Karpas-422 (cell line): ENCODE measurements at regions not wholly inside any gene's neighbourhood (a gene's known extent, or its start where the extent isn't known, plus 50 kb on each side); places are given as distances from the start of the nearest gene placed in this dataset.

Experiments used
- DNase-seq: peaks from one replicate; pipeline ENCODE4 v3.0.0-alpha.2; 2015
- H2AFZ ChIP-seq: fragments of 200-600 bp; sonication (generic); 2 replicates; pipeline ENCODE4 v1.6.1; 2014; ENCODE audit warnings: antibody characterized with exemption, low read length, mixed read lengths
- H3K27ac ChIP-seq: fragments of 200-600 bp; sonication (generic); 2 replicates; pipeline ENCODE4 v1.5.1; 2014; ENCODE audit warnings: mild to moderate bottlenecking, low read length, moderate library complexity
- H3K27me3 ChIP-seq: fragments of 200-600 bp; sonication (generic); 2 replicates; pipeline ENCODE4 v1.6.1; 2014; ENCODE audit warnings: low read length, mixed read lengths
- H3K36me3 ChIP-seq: fragments of 200-600 bp; sonication (generic); 2 replicates; pipeline ENCODE4 v1.6.1; 2014; ENCODE audit warnings: low read length, mixed read lengths; ENCODE audit not compliant: insufficient read depth
- H3K4me1 ChIP-seq: fragments of 200-600 bp; sonication (generic); 2 replicates; pipeline ENCODE4 v1.6.1; 2014; ENCODE audit warnings: mild to moderate bottlenecking, low read length, mixed read lengths
- H3K4me2 ChIP-seq: fragments of 200-600 bp; sonication (generic); 2 replicates; pipeline ENCODE4 v1.6.1; 2014; ENCODE audit warnings: low read length, low read depth, mild to moderate bottlenecking; ENCODE audit not compliant: poor library complexity, severe bottlenecking
- H3K4me3 ChIP-seq: fragments of 200-600 bp; sonication (generic); 2 replicates; pipeline ENCODE4 v1.5.1; 2014; ENCODE audit warnings: mild to moderate bottlenecking, antibody characterized with exemption, low read length, mixed read lengths
- H3K79me2 ChIP-seq: fragments of 200-600 bp; sonication (generic); 2 replicates; pipeline ENCODE4 v1.6.1; 2014; ENCODE audit warnings: mild to moderate bottlenecking, low read length, mixed read lengths
- H3K9ac ChIP-seq: fragments of 200-600 bp; sonication (generic); 2 replicates; pipeline ENCODE4 v1.6.0; 2014; ENCODE audit warnings: low read length
- H3K9me2 ChIP-seq: fragments of 200-600 bp; sonication (generic), shearing (Covaris generic); replicated peaks from 2 replicates; pipeline ENCODE4 v1.6.0; 2014; ENCODE audit warnings: mild to moderate bottlenecking, low read length, moderate library complexity; ENCODE audit not compliant: insufficient read depth
- H3K9me3 ChIP-seq: fragments of 300-700, 200-600 bp; sonication (generic); 2 replicates; pipeline ENCODE4 v1.6.1; 2014; ENCODE audit warnings: low read length, mixed read lengths
- H4K20me1 ChIP-seq: fragments of 200-600 bp; sonication (generic); 2 replicates; pipeline ENCODE4 v1.6.1; 2014; ENCODE audit warnings: mild to moderate bottlenecking, antibody characterized with exemption, low read length, low read depth; ENCODE audit not compliant: insufficient read depth

DNA sequence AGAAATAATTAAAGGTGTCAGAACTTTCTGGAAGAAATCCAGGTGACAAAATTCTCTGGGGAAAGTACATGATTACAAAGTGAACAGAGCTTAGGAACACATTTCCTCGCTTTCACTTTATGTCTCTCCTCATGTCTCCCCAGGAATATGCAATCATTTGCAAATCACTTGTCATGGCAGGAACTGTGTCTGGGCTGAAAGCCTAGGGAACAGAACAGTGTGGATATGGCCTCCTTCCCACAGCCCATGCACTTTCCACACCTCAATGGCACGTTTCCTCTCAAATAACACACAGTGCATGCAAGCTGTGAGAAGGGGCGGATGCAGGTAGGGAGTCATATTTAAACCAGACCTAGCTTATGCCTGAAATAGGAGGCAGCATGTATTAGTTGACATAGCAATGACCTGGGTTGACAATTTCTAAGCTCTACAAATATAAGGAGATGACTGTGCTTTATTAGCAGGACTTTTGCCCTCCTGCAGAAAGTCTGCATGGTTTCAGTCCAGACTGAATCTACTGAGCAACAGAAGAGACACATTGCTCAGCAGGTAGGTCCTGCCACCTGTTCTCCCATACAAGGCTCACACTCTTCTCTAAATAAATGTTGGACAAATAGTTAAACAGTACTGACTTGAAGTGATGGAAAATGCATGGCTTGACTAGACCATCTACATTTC is 236.0 kb upstream of the ELAC2 start:
- H3K79me2 ChIP-seq = no peaks in the 10 kb centered on the region
- no peak for DNase-seq
- H3K9me2 ChIP-seq = no peaks in the 10 kb centered on the region
- no peaks in the 10 kb centered on the region for H3K27me3 ChIP-seq
- no peak overlapping the region for H3K9ac ChIP-seq
- no peaks in the 10 kb centered on the region for H3K4me1 ChIP-seq
- no peak overlapping the region for H2AFZ ChIP-seq
- H3K9me3 ChIP-seq = no peaks in the 10 kb centered on the region; the same call in 1 of the 2 replicates
- no peak overlapping the region for H3K27ac ChIP-seq
- H3K36me3 ChIP-seq = no peaks in the 10 kb centered on the region
- H3K4me2 ChIP-seq = no peak overlapping the region
- no peak overlapping the region for H3K4me3 ChIP-seq
- H4K20me1 ChIP-seq = no peaks in the 10 kb centered on the region

- no peak overlapping the region for H2AFZ ChIP-seq
- H3K4me2 ChIP-seq = no peak overlapping the region
- H3K4me3 ChIP-seq = no peak overlapping the region
- no peaks in the 10 kb centered on the region for H3K27me3 ChIP-seq
- no peaks in the 10 kb centered on the region for H3K79me2 ChIP-seq
- H3K9me2 ChIP-seq = no peaks in the 10 kb centered on the region
- no peak overlapping the region for H3K9ac ChIP-seq
- no peaks in the 10 kb centered on the region for H3K4me1 ChIP-seq
- DNase-seq = no peak
- H3K27ac ChIP-seq = no peak overlapping the region
- H3K36me3 ChIP-seq = no peaks in the 10 kb centered on the region
- no peaks in the 10 kb centered on the region for H4K20me1 ChIP-seq
- no peaks in the 10 kb centered on the region; the same call in 1 of the 2 replicates for H3K9me3 ChIP-seq
Measured at GRCh38 chr17:13244513-13244912, 226.7 kb upstream of the ELAC2 start.

- Histone ChIP-seq H4K20me1 (no peaks in the 10 kb centered on the region), H3K4me3 (no peak overlapping the region), H3K4me2 (no peak overlapping the region), H3K4me1 (no peaks in the 10 kb centered on the region), H3K9ac (no peak overlapping the region), H3K9me3 (no peaks in the 10 kb centered on the region), H3K27ac (no peak overlapping the region), H3K27me3 (no peaks in the 10 kb centered on the region), H2AFZ (no peak overlapping the region), H3K9me2 (no peaks in the 10 kb centered on the region), H3K36me3 (no peaks in the 10 kb centered on the region), H3K79me2 (no peaks in the 10 kb centered on the region)
- DNase-seq = no peak
Measured at GRCh38 chr17:13243585-13243984, 225.8 kb upstream of the ELAC2 start.

DNA sequence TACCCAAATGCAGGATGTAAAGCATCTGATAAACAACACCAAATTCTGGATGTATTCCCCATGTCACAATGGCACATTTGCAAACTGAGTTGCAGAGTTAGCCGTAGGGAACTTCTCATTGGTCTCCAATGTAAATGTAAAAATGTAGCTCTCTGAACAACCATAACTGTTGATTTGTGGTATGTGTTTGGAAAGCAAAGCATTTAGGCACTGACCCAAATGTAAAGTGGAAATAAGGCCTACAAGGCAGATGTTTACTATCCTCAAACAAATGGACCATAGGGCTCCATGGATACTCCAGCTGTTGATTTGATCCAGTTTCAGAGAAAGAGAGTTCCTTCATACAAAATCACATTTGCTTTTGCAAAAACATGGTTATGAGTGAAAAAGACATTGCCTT is 223.0 kb upstream of the ELAC2 start:
- H3K9ac ChIP-seq = no peak overlapping the region
- H4K20me1 ChIP-seq = no peaks in the 10 kb centered on the region
- no peak overlapping the region for H3K4me2 ChIP-seq
- H3K27me3 ChIP-seq = no peaks in the 10 kb centered on the region
- H3K4me3 ChIP-seq = no peak overlapping the region
- no peaks in the 10 kb centered on the region for H3K9me2 ChIP-seq
- no peak for DNase-seq
- H3K27ac ChIP-seq = no peak overlapping the region
- no peak overlapping the region for H2AFZ ChIP-seq
- no peaks in the 10 kb centered on the region for H3K79me2 ChIP-seq
- H3K4me1 ChIP-seq = no peaks in the 10 kb centered on the region
- H3K36me3 ChIP-seq = no peaks in the 10 kb centered on the region
- no peaks in the 10 kb centered on the region for H3K9me3 ChIP-seq

DNA sequence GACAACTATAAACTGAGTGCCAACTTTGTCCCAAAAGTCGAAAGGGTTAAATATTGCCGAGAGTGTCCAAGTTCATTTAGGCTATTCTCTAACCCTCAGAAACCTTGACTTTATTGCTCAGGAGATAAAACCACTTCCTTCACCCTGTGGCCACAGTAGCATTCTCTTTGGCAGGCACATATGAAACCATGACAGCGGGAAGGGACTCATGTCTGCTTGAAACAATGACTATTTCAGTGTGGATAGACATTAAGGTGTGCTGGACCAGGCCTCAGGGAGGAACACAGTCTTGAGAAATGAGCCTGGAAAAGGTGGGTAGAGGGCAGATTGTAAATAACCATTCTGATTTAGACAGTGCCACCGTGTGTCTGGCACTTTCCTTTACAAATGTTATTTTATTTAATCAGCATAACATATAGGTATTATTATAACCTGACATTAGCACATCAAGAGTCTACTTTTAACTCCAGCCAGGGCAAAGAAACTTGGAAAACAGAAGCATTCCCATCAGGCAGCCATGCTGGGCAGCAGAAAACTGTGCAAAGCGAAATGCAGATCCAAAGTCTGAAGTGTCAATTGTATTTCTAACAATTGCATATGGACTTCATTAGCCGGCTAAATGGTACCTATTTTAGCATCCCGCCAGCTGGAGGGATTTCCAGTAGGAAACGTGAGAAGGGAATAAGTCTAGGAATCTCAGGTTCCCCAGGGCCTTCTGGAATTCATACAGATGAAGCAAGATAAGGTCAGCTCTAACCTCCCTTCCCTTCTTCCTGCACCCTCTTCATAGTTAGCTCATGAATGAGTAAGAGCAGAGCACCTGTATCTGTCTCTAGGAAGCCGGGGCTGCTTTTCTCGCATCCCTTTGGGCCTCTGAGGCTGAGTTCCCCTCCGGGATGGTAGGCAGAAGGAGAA is 212.8 kb upstream of the ELAC2 start:
- no peaks in the 10 kb centered on the region for H3K27me3 ChIP-seq
- no peak overlapping the region for H3K4me2 ChIP-seq
- no peaks in the 10 kb centered on the region for H3K4me1 ChIP-seq
- no peak overlapping the region for H2AFZ ChIP-seq
- H3K9ac ChIP-seq = no peak overlapping the region
- H3K27ac ChIP-seq = no peak overlapping the region
- H3K9me2 ChIP-seq = no peaks in the 10 kb centered on the region
- no peak overlapping the region for H3K4me3 ChIP-seq
- H4K20me1 ChIP-seq = no peaks in the 10 kb centered on the region
- no peaks in the 10 kb centered on the region for H3K9me3 ChIP-seq
- no peaks in the 10 kb centered on the region for H3K36me3 ChIP-seq
- no peaks in the 10 kb centered on the region for H3K79me2 ChIP-seq
- DNase-seq = no peak

GRCh38 chr17:13228225-13228624 is 210.4 kb upstream of the ELAC2 start:
- H3K9me2 ChIP-seq = no peaks in the 10 kb centered on the region
- no peak for DNase-seq
- no peaks in the 10 kb centered on the region for H3K9me3 ChIP-seq
- H3K27me3 ChIP-seq = no peaks in the 10 kb centered on the region
- no peak overlapping the region for H3K4me3 ChIP-seq
- no peaks in the 10 kb centered on the region for H3K79me2 ChIP-seq
- no peaks in the 10 kb centered on the region for H4K20me1 ChIP-seq
- no peak overlapping the region for H3K9ac ChIP-seq
- H3K36me3 ChIP-seq = no peaks in the 10 kb centered on the region
- no peak overlapping the region for H3K27ac ChIP-seq
- no peak overlapping the region for H2AFZ ChIP-seq
- H3K4me2 ChIP-seq = no peak overlapping the region
- H3K4me1 ChIP-seq = no peaks in the 10 kb centered on the region

DNA sequence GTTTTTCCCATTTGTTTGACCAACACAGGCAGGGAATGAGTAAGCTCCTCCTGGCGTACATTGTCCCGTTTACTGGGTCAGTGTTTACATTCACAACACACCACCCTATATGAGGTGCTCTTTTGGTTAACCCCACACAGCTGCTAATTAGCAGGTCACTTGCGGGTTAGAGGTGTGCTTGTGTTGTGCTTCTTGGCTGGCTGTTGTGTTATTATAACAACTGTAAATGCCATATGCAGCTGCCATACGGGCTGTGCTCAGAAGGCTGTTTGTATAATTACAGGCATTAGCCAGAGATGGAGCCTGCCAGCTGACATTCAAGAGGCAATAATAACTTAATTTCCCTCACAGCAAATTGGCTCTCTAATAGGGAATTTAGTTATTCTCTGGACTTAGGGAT is 205.1 kb upstream of the ELAC2 start:
- Histone ChIP-seq H3K79me2 (no peaks in the 10 kb centered on the region), H3K36me3 (no peaks in the 10 kb centered on the region), H3K4me2 (no peak overlapping the region), H3K4me1 (no peaks in the 10 kb centered on the region), H3K4me3 (no peak overlapping the region), H2AFZ (no peak overlapping the region), H3K9me2 (no peaks in the 10 kb centered on the region), H3K9ac (no peak overlapping the region), H4K20me1 (no peaks in the 10 kb centered on the region), H3K27ac (no peak overlapping the region), H3K9me3 (no peaks in the 10 kb centered on the region), H3K27me3 (no peaks in the 10 kb centered on the region)
- DNase-seq = no peak

DNA sequence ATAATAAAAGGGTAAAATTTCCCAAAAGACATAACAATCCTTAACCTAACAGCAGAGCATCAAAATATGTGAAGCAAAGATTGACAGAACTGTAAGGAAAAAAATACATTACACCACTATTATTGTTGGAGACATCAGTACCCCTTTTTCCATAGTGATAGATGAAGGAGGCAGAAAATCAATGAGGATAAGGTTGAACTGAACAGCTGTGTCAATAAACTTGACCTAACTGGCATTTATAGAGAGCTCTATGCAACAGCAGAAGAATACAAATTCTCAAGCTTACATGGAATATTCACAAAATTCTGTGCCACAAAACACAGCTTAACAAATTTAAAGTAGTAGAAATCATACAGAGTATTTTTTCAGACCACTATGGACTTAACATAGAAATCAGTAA is 195.0 kb upstream of the ELAC2 start:
- Histone ChIP-seq H4K20me1 (no peaks in the 10 kb centered on the region), H3K4me3 (no peak overlapping the region), H2AFZ (no peak overlapping the region), H3K79me2 (no peaks in the 10 kb centered on the region), H3K9me3 (no peaks in the 10 kb centered on the region), H3K27ac (no peak overlapping the region), H3K36me3 (no peaks in the 10 kb centered on the region), H3K9me2 (no peaks in the 10 kb centered on the region), H3K4me1 (no peaks in the 10 kb centered on the region), H3K4me2 (no peak overlapping the region), H3K27me3 (no peaks in the 10 kb centered on the region), H3K9ac (no peak overlapping the region)
- no peak for DNase-seq
